Left ventricle myocardium superior (tissue), 1 donor: ENCODE measurements at regions not wholly inside any gene's neighbourhood (a gene's known extent, or its start where the extent isn't known, plus 50 kb on each side); places are given as distances from the start of the nearest gene placed in this dataset.
"Not testable (repeated sequence)": the region's sequence is repeated elsewhere in the genome, so short reads cannot be mapped to it uniquely, and the experiment has no call there.

ENCODE experiments used
- ATAC-seq: fragments of 200-7000 bp; cut with Tn5 transposase; one replicate; pipeline ENCODE4 v1.9.1; 2020; ENCODE audit warnings: mild to moderate bottlenecking, moderate library complexity
- DNase-seq: peaks from one replicate; pipeline ENCODE4 v3.0.0-alpha.2; 2020
- intact Hi-C: fragments of 100-400 bp; cut with micrococcal nuclease; formaldehyde crosslinking; loops from one replicate; pipeline ENCODE4 v1.11.0; 2022
- donor health status: DM: no; HTN: yes; CAD: no; lungs with severe emphysema.

DNA sequence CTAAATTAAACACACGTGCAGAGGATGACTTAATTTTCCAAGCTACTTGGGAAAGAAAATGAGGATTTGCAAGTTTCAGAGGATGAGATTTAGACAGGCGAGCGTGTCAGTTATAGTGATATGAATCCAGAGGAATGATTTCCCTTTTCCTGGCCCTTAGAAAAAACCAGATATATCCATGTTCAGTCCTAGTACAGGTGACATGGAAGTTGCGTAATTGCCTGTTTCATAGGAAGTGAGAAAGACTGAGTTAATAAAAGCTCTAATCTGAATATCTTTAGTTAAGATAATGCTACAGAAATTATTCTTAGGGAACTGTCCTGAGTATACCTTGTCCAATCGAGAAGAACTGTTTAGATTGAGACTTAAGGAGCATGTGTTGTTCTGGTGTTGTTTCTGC lies 490.5 kb downstream of the ZNF385D start:
- no peak for ATAC-seq
- intact Hi-C loops, result no loop called here
- no peak for DNase-seq

DNA sequence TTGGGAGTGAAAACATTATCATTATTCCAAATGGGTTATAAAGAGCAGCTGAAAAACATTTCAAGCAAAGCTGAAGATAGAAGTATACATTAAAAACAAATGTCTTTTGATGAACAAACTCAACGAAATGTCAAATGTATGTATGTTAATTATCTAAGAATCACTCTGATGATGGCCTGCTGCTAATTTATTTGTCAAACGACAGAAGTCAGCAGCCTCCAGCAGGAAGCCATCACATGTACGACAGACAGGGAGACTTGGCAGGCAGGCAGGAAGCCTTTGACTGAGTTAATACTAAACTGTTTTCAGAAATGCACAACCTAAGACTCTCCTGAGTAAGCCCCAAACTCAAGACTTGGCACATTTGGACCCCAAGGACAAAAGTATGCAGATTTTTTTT lies 491.1 kb downstream of the ZNF385D start:
- no peak for ATAC-seq
- intact Hi-C loops, result no loop called here
- no peak for DNase-seq

DNA sequence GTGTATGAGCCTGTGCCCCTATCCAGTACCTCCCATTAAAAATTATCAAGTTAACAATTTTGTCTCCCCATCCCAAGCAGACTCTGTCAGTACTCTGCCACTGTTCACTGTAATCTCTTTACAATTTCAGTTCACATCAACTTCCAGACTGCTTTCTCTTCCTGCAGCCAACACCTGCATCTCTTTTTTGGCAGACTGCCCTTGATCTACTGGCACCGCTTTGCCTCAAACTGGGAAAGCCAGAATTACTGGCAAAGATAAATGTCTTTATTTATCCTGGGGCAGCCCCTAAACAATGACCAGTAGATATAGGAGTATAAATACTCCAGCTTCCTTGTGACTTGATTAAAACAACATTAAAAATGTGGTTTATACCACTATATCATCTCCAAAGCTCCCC lies 494.1 kb downstream of the ZNF385D start:
- intact Hi-C loops, result no loop called here
- no peak for DNase-seq
- no peak for ATAC-seq

DNA sequence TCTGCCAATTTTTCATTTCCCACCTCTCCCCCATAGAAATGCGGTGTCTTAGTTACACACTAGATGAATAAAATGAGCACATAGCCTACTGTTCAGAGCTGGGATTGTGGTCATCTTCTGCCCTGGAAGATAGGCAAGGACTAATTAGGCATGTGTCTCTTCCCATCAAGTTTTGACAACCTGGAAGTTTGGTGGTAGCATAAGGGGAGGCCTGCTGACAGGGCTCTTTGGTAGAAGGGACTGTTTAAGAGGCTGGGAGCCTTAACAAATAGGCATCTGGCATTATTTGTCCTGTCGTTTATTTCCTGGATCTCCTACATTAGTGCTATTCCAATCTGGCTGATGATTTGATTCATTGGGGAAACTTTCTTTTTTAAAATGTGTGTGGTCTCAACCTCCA lies 512.3 kb downstream of the ZNF385D start:
- intact Hi-C loops, result no loop called here
- DNase-seq (no peak), ATAC-seq (no peak)

DNA sequence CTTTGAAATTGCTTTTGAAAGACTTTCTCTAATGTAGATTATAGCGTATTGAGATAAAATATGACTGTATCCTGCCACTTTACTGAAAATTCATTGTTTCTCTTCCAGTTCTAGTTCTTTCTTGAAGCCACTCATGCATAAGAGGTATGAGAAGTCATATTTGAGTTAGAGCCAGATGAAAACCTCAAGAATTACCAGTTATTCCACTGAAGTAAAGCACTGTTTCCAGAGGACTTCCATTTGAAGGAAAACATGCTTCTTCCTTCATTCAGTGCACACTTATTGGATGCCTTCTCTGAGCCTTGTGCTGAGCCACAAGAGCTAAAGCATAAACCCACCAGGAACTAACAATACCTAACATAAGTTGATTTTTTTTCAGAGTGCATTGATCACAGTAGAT lies 513.4 kb downstream of the ZNF385D start:
- no peak for ATAC-seq
- intact Hi-C loops, result no loop called here
- no peak for DNase-seq

GRCh38 chr3:21235491-21235890 lies 515.5 kb downstream of the ZNF385D start:
- DNase-seq (no peak), ATAC-seq (no peak)
- intact Hi-C loops, result no loop called here

DNA sequence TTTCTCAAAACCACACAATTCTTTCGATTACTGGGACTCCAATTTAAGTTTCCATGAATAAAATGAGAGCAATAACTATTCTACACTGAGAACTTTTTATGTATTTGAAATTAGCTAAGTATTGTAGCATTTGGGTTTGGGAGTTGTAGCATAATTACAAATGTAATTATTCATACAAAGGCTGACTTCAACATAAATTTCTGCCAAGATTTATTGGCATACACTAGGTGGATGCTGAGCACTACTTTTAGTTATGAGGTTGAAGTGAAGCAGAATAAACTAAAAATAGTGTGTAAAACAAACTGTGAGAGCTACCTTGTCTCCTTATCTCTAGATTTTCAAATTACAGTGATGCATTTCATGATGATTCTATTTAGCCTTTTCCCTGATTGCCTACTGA lies 516.1 kb downstream of the ZNF385D start:
- ATAC-seq, result no peak
- no peak for DNase-seq
- intact Hi-C loops, result no loop called here

DNA sequence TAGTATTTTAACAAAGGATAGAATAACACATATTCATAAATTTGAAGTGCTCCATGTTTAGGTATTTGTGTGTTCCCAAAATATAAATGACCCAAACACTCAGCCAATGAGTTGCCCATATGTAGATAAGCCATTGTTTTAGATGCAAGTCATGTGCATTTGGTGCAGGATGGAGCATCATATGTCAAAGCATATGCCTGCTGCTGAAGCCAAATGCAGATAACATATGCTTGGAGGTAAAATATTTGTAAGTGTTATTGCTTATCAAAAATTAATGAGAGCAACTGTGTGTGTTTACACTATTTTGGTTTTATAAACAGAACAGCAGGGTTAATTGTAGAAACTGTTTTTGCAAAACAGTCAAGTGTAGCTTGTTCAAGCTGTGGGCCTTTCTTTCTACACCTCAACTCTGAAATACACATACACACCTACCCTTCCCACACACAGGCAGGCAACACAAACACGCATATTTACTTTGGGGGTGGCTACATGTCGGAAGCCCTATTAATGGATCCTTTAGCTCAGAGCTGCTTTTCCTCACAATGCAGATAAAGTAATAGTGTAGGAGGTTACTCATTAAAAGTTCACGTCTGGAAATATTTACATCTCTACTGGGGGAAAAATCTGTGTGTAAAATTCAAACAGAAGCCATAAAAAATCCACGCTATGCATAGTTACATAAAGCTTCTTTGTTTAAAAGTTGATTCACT lies 521.4 kb downstream of the ZNF385D start:
- ATAC-seq (no peak), DNase-seq (no peak)
- intact Hi-C loops, result no loop called here

- DNase-seq, result peak; percentile 37
- intact Hi-C loops, result no loop called here
- peak; percentile 74 for ATAC-seq
These were observed 524.9 kb downstream of the ZNF385D start for GRCh38 chr3:21226086-21226485.

DNA sequence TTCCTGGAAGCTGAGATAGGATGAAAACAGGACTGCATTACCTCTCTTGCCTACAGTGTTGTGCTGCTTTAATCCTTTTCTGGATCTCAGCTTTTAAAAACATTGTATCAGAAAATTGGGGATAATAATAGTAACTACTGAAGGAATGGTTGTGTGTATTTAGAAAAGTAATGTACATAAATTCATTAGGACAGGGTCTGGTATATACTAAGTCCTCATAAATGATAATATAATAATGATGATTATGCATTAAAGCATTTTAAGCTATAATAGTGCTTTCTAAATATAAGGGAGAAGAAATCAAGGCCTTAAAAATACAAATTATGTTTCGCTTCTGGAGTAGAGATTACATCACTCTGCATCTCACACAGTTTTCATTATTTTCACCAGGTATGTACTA lies 530.1 kb downstream of the ZNF385D start:
- DNase-seq (no peak), ATAC-seq (no peak)
- intact Hi-C loops, result no loop called here

DNA sequence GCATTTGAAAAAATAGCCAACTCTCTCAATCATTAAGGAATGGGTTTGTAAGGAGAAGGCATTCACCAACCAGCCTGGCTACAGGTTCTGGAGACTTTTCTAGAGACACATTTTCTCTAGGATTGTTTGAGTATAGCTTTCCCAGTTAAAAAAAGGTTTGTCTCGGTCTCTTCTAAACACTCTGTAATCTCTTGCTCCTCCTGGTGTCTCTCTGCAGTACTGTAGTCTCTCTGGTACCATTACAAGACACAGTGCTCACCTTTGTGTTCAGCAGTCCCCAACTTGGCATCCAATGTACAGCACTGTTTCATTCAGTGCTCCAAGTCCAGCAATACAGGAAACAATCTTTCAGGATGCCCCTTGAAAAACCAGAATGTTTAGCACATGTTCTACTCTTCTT lies 534.4 kb downstream of the ZNF385D start:
- ATAC-seq, result no peak
- intact Hi-C loops, result no loop called here
- no peak for DNase-seq

DNA sequence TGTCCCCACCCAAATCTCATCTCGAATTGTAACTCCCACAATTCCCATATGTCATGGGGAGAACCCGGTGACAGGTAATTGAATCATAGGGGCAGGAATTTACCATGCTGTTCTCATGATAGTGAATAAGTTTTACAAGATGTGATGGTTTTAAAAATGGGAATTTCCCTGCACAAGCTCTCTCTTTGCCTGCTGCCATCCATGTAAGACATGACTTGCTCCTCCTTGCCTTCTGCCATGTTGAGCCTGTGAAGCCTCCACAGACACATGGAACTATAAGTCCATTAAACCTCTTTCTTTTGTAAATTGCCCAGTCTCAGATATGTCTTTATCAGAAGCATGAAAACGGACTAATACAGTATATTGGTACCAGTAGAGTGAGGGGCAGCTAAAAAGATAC lies 546.9 kb downstream of the ZNF385D start:
- ATAC-seq, intact Hi-C loops: not testable (repeated sequence)

DNA sequence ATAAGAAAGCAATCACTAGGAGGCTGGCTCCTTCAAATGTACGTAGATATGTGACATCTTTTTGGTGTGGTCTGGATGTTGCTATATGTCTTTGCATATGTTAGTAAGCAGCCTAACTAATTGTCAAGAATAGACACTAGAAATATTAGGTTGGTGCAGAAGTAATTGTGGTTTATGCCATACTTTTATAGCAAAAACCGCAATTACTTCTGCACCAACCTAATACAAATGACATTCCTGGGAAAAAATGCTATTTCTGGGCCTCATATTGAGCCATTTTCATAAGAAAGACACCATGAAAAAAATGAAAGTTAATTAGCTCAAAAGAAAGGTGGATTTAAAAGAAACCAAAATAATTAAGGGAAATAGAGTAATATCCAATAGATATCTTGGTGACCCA lies 555.8 kb downstream of the ZNF385D start:
- DNase-seq, result no peak
- ATAC-seq, result no peak
- intact Hi-C loops, result no loop called here

More for the DNA sequence above, 546.9 kb downstream of the ZNF385D start:
- not testable (repeated sequence) for DNase-seq

GRCh38 chr3:21194036-21194435 lies 557.0 kb downstream of the ZNF385D start:
- ATAC-seq, intact Hi-C loops, DNase-seq: not testable (repeated sequence)

DNA sequence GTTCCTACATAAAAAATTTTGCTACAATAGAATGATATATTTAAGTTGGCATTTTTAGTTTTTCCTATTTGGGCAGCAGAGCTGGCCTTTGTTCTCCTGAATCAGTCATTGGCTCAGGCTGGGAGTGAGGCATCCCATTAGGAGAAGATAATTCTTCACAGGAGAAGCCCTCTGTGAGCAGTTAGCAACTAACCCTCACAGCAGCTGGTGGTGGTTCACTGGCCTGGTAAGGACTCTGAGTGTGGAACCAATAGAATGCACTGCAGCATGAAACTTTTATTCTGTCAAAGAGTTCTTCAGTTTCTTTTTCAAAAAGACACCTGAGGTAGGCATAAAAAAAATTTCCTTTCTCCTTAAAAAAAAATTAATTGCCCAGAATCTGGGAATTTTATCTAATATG lies 562.6 kb downstream of the ZNF385D start:
- ATAC-seq (no peak), DNase-seq (no peak)
- intact Hi-C loops, result no loop called here

- DNase-seq (no peak), ATAC-seq (no peak)
- intact Hi-C loops, result no loop called here
These were observed 565.1 kb downstream of the ZNF385D start for GRCh38 chr3:21185816-21186314.

- DNase-seq (no peak), ATAC-seq (no peak)
- intact Hi-C loops, result no loop called here
These were observed 576.5 kb downstream of the ZNF385D start for GRCh38 chr3:21174461-21174860.

DNA sequence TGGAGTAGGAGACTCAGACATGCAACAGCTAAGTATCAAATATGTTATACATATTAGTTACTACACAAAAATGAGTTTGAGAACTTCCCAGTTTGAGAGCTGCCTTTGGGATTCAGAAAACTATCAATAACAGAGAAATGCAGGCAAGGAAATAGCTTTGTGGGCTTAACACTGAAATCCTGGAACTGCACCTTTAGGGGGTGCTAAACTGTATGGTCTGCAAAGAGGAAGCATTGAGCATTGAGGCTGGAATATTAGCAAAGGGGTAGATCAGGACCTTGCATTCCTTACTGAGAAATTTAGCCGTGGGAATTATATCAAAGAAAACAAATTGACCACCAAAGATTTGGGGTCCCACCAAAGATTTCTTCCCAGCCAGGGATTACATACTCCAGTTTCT lies 580.0 kb downstream of the ZNF385D start:
- ATAC-seq, result no peak
- no peak for DNase-seq
- intact Hi-C loops, result no loop called here

GRCh38 chr3:21169948-21170347 lies 581.1 kb downstream of the ZNF385D start:
- intact Hi-C loops, result no loop called here
- ATAC-seq (no peak), DNase-seq (no peak)

GRCh38 chr3:21168471-21168870 lies 582.5 kb downstream of the ZNF385D start:
- no peak for DNase-seq
- ATAC-seq, result no peak
- intact Hi-C loops, result no loop called here

GRCh38 chr3:21163956-21164355 lies 587.1 kb downstream of the ZNF385D start:
- DNase-seq (no peak), ATAC-seq (no peak)
- intact Hi-C loops, result no loop called here

- ATAC-seq, result no peak
- no peak for DNase-seq
- intact Hi-C loops, result no loop called here
These were observed 591.5 kb downstream of the ZNF385D start for GRCh38 chr3:21159543-21159906.
